Mammary epithelial cell (primary cell): ENCODE measurements at regions not wholly inside any gene's neighbourhood (a gene's known extent, or its start where the extent isn't known, plus 50 kb on each side); places are given as distances from the start of the nearest gene placed in this dataset.

Experiments
- EZH2 ChIP-seq: IDR thresholded peaks from 2 replicates; pipeline ENCODE4 v1.6.1; 2012; ENCODE audit warnings: low read length, inconsistent platforms, borderline replicate concordance
- TF ChIP-seq, protein P1 (sequence below), 2 donors: IDR thresholded peaks in 1 of 2; conservative IDR thresholded peaks in 1 of 2; 2 replicates each; pipeline ENCODE4 v1.5.1; 2011 to 2012; ENCODE audit warnings: inconsistent platforms in 2 of 2, low read length in 2 of 2, mild to moderate bottlenecking in 2 of 2, control low read depth in 1 of 2, low read depth in 1 of 2; ENCODE audit not compliant: insufficient read depth in 1 of 2; ENCODE audit errors: extremely low read depth in 1 of 2

DNA sequence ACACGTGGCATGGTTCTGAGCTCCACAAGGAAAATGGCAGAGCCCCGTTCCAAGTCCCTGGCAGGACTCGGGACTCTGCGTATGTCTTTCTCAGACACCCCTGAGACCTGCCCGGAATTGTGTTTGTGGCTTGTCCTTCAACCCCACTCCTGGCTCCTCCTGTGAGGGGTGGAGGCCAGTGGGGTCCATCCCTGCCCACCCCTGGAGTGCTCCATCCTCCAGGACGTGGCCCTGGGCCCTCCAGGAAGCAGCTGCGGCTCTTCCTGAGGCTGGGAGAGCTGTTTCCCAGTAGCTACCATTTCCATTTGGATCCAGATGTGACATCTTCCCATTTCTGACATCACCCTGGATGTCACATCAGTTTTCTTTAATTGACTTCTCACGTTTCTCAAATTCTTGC, 118.7 kb upstream of the C1QTNF9B start:
- no peak for TF ChIP-seq EZH2
- TF ChIP-seq, protein P1, sequence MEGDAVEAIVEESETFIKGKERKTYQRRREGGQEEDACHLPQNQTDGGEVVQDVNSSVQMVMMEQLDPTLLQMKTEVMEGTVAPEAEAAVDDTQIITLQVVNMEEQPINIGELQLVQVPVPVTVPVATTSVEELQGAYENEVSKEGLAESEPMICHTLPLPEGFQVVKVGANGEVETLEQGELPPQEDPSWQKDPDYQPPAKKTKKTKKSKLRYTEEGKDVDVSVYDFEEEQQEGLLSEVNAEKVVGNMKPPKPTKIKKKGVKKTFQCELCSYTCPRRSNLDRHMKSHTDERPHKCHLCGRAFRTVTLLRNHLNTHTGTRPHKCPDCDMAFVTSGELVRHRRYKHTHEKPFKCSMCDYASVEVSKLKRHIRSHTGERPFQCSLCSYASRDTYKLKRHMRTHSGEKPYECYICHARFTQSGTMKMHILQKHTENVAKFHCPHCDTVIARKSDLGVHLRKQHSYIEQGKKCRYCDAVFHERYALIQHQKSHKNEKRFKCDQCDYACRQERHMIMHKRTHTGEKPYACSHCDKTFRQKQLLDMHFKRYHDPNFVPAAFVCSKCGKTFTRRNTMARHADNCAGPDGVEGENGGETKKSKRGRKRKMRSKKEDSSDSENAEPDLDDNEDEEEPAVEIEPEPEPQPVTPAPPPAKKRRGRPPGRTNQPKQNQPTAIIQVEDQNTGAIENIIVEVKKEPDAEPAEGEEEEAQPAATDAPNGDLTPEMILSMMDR (conservative IDR thresholded peaks at IDR 0.05 in 1 of 2, IDR thresholded peaks at IDR 0.05 in 1 of 2; ENCODE audit: extremely low read depth in 1 of 2, insufficient read depth in 1 of 2, low read depth in 1 of 2, low read length in 2 of 2), result no peak
